CD4-positive, alpha-beta T cell treated with Interleukin-6 for 4 hours (primary cell): ENCODE measurements at regions not wholly inside any gene's neighbourhood (a gene's known extent, or its start where the extent isn't known, plus 50 kb on each side); places are given as distances from the start of the nearest gene placed in this dataset.

Experiments used
- DNase-seq: peaks from one replicate; pipeline ENCODE4 v3.0.0-alpha.2; 2020; ENCODE audit warnings: mixed read lengths

DNA sequence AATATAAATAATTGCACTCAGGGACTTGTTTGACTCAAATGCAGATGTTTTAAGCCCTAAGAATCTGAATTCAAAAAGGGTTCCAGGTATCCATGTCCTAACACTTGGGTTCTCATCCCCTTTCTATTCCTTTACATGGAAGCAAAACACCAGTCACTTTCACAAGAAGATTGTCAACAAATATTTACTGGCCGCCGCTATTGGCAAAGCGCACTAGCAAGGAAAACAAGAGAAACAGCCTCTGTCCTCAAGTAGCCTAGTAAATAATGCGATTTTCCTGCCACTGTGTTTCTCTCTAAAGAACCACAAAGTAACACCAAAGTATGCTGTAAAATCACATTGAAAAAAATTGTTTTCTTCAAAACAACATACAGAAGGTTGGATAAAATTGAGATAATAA lies 66.7 kb upstream of the EZH2 start:
- no peak for DNase-seq

DNA sequence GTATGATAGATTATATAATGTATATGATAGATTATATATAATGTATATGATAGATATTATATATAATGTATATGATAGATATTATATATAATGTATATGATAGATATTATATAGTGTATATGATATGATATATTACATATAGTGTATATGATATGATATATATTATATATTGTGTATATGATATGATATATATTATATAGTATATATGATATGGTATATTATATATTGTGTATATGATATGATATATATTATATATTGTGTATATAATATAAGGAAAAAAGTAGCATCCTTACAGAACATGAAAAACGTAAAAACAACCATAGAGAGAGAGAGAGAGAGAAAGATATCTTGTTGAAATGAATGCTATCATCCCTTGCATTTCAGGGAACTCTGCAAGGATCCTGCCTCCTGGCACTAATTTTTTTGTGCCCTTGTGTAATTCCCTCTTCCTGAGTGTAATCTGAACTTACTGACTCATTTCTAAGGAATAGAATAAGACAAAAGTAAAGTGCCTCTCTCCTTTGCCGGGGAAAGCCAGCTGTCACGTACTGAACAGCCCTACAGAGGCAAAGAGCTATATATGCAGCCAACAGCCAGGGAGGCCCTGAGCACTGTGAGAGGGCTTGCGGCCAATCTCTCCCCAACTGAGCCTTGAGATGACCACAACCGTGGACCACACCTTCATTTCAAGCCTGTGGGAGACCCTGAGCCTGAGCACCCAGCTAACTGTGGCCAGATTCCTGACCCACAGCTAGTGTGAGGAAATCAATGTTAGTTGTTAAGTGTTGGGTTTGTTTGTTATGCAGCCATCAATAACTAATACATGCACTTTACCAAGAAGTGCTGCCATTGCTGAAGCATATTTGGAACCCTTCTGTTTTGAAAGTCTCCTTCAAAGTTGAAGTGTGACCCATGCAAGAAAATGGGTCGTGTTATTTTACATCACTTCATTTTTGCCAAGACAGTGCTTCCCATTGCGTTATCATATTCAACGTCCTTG lies 61.1 kb upstream of the EZH2 start:
- DNase-seq = no peak

- peak; percentile 74 for DNase-seq
Measured at GRCh38 chr7:148941598-148942275, 57.6 kb upstream of the EZH2 start.

DNA sequence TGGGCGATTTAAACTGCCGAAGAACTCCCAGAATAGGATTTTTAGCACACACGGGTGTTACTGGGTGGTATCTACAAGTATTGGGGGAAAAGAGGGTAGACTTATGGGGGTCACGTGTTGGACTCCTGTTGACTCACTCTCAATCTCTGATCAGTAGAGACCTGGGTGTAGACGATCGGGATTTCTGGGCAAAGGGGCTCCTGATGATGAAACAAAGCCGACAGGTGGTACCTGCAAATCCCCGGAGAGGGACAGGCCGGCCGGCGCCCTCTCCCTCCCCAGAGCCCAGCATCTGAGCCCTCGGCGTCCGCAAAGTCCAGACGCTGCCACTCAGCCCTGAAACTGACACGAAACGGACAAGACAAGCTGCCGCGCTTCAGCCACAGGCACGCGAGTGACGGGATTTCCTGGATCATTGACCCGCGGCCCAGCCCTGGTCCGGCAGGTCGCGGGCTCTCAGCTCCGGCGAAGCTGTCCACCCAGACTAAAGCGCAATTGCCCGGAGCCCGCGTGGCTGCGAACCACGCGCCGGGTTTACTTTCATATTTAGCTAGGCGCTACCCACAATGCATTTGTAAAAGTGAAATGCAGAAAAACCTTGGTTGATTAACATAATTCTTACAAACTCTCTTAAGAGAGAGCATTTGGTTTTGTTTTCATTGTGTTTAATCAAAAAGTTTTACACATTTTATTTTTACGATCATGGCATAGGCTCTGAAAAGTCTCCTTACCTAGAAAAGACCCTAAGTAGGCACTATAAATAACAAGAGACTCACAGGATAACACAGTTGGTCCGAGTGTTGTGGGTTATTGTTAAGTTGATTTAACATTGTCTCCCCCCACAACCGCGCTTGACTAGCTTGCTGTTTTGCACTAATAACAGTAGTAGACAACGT lies 56.9 kb upstream of the EZH2 start:
- peak; percentile 72 for DNase-seq

DNA sequence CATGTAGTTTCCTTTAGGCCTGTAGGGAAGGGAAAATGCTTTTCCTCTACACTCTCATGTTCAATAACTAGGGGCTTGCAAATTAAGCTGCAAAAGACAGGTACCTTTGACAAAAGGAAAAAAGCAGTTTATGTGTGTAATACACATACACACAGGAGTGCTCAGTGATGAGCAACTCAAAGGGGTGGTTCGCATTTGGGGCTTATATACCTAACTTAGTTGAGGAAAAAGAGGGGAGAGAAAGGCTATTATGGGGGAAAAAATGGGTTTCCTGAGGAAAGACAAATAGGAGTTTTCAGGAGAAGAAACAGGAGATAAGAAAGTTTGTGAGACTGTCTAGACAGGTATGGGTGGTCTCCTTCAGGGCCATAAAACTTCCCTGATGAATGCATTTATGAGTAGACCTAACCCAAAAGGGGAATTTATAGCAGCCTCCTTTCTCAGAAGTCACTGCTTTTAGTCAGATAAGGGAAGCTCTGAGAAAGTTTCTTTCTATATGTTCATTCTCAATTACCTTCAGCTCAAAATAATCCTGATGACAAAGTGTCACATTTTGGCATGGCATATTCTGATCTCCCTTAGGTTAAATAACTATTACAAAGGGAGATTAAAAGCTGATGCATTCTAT lies 55.2 kb upstream of the EZH2 start:
- no peak for DNase-seq

GRCh38 chr7:148935451-148935850 lies 51.4 kb upstream of the EZH2 start:
- no peak for DNase-seq
